AML-193 (cell line): ENCODE measurements at regions not wholly inside any gene's neighbourhood (a gene's known extent, or its start where the extent isn't known, plus 50 kb on each side); places are given as distances from the start of the nearest gene placed in this dataset.
A peak's percentile ranks its signal among the peaks of the same experiment; 100 is the strongest.

Experiments
- DNase-seq, 2 experiments: peaks; one replicate each; lab custom pipeline; 2025; lab: John Stamatoyannopoulos, UW

- no peak for DNase-seq
Observed at GRCh38 chrX:131703646-131704045, 159.8 kb downstream of the OR13H1 start.

DNA sequence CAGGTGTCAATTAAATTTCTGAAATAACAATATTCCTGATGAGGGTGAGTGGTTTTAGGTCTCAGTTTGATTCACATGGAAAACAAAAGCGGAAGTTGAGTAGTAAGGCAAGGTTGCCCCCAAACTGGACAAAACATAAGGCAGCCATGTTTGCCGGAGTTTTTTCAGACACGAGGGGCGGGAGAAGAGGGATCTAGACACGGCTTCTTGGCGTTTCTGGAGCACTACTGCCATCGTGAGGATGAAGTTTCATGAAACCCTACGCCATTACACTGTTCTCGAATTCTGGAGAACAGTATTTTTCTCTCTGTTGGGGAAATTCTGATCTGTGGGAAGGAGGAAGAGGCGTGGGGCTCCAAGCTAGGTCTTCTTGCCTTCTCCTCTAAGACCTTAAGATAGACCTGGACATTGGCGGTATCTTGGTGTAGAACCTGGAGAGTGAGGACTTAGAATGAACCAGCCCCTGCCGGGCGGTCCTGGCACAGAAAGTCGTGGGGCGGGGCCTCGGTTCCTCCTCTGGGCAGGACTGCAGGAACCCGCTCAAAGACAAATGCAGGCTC is 160.3 kb downstream of the OR13H1 start:
- DNase-seq = no peak

DNA sequence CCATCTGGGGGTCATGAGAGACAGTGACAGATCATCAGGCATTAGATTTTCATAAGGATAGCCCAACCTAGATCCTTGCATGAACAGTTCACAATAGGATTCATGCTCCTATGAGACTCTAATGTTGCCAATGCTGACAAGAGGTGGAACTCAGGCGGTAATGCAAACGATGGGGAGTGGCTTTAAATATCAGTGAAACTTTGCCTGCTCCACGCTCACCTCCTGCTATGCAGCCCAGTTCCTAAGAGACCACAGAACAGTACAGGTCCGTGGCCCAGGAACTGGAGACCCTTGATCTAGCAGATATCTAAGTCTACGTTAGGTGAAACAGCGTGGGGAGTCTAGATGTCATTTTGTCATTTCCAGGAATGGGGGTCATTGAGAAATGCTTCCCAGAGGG is 165.7 kb downstream of the OR13H1 start:
- DNase-seq = no peak

GRCh38 chrX:131711478-131711867 is 167.6 kb downstream of the OR13H1 start:
- no peak for DNase-seq

GRCh38 chrX:131723646-131724045 is 179.8 kb downstream of the OR13H1 start:
- no peak for DNase-seq

DNA sequence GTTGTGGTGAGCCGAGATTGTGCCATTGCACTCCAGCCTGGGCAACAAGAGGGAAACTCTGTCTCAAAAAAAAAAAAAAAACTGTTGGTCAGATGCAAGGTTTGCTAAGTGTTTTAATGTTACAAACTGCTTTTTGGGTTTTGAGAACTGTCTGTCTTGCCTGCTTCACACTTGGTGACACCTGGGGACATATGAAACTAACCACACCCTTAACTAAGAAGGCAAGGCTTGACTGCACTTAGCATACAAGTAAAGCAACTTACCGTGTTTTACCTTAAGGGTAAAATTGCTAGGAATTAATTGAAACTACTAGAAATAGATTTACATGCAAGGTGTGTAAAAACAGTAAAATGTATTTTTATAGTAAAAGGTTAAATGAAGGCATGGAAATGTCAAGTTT is 180.4 kb downstream of the OR13H1 start:
- DNase-seq = no peak

DNA sequence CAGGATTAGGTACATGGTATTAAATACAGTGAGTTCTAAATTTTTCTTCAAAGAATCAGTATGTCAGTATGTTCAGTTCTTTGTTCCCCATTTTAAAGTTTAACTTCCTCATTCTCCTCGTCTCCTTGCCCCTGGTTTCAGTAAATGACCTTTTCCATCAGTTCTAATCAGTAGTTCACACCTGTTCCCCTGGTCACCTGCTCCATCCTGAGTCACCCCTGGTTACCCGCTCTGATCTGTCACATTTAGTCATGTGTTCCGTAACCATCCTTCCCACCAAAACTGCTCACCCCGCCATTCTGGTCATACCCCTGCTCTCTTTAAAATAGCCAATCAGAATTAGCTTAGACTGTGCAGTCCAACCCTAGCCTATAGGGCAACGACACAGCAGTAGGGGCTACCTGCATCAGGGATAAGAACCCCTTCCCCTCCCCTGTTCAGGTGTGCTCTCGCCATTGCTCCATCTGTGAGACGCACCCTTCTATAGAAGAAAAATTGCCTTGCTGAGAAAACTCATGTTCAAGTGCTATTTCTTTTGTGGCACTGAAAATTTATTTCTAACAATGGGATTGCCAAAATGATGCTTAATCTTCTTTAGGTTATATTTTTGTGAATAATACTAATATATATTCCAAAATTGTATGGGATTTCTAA is 181.3 kb downstream of the OR13H1 start:
- no peak for DNase-seq

DNA sequence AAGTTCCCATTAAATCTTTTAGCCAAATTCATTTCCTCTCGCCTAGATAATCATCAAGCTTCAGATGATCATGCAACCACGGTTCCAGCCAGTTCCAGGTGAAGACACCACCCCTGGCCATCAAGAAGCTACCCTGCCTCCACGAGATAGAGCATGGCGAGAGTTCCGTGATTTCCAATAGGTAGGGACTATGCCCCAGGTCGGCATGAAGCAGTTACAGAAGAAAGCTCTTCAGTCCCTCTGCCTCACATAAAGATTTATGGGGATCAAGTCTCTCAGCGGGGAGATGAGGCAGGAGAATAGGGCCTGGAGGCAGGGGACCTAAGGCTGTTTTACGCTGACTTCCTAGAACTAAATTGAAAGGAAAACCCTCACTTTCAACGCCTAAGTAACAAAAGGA is 183.9 kb downstream of the OR13H1 start:
- no peak for DNase-seq

GRCh38 chrX:131728295-131729145 is 184.6 kb downstream of the OR13H1 start:
- DNase-seq = no peak

- DNase-seq = no peak
Observed at GRCh38 chrX:131729295-131729694, 185.4 kb downstream of the OR13H1 start.

DNA sequence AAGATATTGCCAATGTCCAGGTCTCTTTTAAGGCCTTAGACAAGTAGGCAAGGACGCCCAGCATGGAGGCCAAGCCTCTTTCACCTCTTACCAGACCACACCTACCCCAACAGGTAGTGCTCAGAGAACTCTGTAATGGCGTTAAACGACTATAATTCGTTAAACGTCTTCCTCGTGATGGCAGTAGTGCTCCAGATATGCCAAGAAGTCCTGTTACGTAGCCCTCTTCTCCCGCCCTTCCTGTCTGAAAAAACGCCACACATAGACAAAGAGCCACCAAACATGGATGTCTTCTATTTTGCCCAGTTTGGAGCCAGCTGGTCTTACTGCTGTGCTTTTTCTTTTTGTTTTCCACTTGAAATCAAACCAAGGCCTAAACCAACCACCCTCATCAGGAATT is 190.7 kb downstream of the OR13H1 start:
- no peak for DNase-seq

GRCh38 chrX:131735127-131735526 is 191.3 kb downstream of the OR13H1 start:
- DNase-seq = no peak

DNA sequence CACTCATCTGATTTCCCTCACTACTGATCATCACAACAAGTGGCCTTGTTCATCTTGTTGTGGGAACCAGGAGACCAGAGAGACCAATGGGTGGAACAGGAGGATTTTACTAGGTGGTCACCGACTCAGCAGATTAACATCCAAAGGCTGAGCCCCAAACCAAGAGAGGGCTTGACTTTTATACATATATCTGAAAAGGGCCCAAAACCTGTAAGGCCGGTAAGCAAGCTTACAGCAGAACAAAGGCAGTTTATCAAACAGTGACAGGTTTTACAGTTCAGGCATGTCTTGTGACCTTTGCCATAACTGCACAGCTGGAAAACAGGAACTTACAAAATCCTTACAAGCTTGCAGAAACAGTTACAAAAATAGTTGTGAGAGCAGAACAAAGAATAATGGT is 195.9 kb downstream of the OR13H1 start:
- peak; percentile 14 to 20 for DNase-seq

GRCh38 chrX:131741103-131741581 is 197.3 kb downstream of the OR13H1 start:
- no peak for DNase-seq

- no peak for DNase-seq
Observed at GRCh38 chrX:131745942-131746489, 202.1 kb downstream of the OR13H1 start.

DNA sequence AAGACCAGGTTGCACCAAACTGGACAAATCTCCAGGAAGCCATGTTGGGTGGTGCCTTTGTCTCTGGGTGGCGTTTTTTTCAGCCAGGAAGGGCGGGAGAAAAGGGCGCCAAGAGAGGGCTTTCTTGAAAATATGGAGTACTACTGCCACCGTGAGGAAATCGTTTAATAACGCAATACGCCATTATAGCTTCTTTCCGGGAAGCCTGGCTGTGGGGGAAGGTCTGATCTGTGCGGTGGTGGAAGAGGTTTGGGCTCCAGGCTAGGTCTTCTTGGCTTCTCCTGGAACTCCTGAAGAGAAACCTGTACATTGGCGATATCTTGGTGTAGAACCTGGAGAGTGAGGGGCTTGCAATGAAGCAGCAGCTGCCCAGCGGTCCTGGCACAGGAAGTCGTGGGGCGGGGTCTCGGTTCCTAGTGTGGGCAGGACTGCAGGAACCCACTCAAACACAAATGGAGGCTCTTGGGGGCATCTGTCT is 202.7 kb downstream of the OR13H1 start:
- DNase-seq = no peak

GRCh38 chrX:131747173-131747572 is 203.3 kb downstream of the OR13H1 start:
- no peak for DNase-seq

GRCh38 chrX:131752493-131753198 is 208.8 kb downstream of the OR13H1 start:
- no peak for DNase-seq

- peak in 1 of 2 experiments; percentile 11 for DNase-seq
Observed at GRCh38 chrX:131762802-131763234, 218.9 kb downstream of the OR13H1 start.

- DNase-seq = no peak
Observed at GRCh38 chrX:131763674-131764073, 219.8 kb downstream of the OR13H1 start.

GRCh38 chrX:131764216-131764615 is 220.3 kb downstream of the OR13H1 start:
- no peak for DNase-seq
